ENCODE measurements at regions not wholly inside any gene's neighbourhood (a gene's known extent, or its start where the extent isn't known, plus 50 kb on each side); places are given as distances from the start of the nearest gene placed in this dataset.

- no peak for DNase-seq
Measured at GRCh38 chr1:8202182-8202905, 115.6 kb upstream of the SLC45A1 start.

- no peak for DNase-seq
Measured at GRCh38 chr1:8201331-8201861, 116.5 kb upstream of the SLC45A1 start.

GRCh38 chr1:8200317-8201115, 117.4 kb upstream of the SLC45A1 start:
- no peak for DNase-seq

GRCh38 chr1:8198522-8198921, 119.4 kb upstream of the SLC45A1 start:
- no peak for DNase-seq

DNA sequence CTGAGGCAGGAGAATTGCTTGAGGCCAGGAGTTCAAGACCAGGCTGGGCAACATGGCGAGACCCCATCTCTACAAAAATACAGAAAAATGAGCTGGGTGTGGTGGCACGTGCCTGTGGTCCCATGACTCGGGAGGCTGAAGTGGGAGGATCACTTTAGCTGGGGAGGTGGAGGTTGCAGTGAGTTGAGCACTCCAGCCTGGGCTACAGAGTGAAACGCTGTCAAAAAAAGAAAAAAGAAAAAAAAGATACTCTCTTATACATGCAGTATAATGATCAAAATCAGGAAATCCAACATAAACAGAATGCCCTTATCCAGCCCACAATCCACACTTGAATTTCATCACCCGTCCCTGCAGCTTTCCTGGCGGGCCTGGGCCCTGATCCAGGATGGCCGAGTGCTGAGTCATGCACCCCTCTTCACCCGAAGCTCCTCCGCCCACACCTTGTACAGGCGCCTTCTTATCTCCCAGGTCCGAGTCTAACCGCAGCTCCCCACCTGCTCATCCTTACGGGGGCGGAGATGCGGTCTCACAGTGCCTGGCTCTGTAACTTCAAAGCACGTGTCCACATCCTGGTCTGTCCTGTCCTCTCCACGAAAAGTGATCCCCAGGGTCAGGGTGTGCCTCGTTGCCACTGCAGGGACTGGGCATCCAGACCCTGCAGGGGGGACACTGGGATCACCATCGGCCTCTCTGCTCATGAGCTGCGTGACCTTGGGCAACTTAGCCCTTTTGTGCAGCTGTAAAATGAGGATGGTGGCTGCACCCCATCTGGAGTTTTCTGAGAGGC, 120.2 kb upstream of the SLC45A1 start:
- peak; percentile 30 for DNase-seq

- no peak for DNase-seq
Measured at GRCh38 chr1:8194481-8195227, 123.3 kb upstream of the SLC45A1 start.

DNA sequence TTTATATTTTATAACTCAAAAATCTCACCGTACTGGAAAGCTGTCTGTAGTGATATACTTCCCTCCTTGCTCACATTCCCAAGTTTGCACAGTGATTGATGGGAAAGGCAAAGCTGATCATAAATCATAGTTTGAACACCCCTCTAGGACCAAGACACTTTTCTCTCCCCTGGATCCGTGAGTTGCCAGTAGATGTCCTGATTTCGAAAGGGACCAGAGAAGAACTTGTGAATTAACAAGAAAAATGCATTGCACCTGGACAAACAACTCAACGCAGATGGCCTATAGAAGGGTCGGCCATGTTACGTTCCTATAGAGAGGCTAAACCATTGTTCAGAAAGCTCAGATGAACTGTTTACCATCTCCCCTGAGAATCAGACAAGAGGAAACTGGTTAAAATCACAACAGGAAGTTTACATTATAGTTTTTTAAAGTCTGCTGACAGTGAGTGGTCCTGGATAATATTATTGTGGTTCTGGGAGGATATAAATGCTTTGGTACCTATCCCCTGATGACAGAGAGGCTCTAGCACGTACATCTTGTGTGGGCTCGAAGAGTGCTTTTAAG, 124.0 kb upstream of the SLC45A1 start:
- DNase-seq, result no peak

- DNase-seq, result no peak
Measured at GRCh38 chr1:8191474-8191873, 126.4 kb upstream of the SLC45A1 start.

- no peak for DNase-seq
Measured at GRCh38 chr1:8189931-8190483, 127.9 kb upstream of the SLC45A1 start.

- no peak for DNase-seq
Measured at GRCh38 chr1:8185400-8185799, 132.5 kb upstream of the SLC45A1 start.

GRCh38 chr1:8184301-8184700, 133.6 kb upstream of the SLC45A1 start:
- no peak for DNase-seq

DNA sequence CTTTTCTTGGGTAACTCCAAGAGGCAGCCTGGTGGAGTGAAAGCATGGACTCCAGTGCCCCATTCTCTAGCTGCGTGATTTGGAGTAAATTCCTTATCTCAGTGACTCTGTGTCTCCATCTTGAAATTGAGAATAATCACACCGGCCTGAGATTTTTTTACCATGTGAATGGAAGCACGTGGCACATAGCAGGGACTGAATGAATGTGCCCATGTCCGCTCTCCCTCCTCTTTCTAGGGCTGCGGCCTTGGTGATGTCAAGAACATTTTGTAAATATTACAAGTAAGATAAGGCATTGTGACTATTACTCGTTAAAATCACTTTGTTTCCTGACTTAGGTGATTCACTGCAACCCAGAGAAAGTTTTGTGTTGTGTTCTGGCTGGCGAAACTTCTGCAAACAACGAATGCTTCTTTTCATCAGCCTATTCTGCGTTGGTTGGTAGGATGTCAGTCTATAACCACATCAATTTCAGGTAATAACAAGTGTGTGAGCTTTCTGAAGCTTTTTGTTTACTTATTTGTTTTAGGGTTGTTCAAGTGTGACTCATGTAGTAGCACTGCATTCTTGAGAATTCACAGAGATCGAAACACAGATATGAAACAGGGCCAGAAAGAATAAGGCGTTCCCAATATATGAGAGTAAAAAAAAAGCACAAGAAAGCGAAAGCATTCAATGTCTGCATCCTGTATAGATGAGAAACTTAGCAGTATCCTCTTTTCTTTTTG, 135.7 kb upstream of the SLC45A1 start:
- no peak for DNase-seq

DNA sequence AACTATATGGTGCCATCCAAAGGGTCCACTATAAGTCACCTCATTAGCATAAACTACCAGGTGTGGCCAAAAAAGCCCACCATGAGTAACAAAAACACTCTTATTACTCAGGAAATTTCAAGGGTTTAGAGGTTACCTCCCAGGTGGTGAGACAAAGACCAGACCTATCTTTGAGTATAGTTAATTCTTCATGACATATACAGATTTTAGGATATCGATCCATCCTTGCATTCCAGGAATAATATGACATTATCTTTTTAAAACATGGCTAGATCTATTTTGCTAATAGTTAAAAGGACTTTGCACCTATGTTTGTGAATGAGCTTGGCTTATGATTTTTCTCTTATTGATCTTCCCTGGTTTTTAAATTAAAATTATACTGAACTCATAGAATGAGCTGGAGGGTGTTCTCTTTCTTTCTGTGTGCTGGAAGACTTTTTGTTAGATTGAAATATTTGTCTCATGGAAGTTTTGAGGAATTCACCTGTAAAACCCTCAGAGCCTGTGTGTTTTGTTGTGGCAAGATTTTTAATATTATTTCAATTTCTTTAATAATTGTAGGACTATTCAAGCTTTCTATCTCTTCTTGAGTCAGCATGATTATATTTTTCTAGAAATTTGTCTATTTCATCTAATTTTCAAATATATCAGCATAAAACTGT, 138.7 kb upstream of the SLC45A1 start:
- DNase-seq, result no peak

- no peak for DNase-seq
Measured at GRCh38 chr1:8176279-8176678, 141.6 kb upstream of the SLC45A1 start.

GRCh38 chr1:8174807-8175206, 143.1 kb upstream of the SLC45A1 start:
- no peak for DNase-seq

GRCh38 chr1:8171751-8172464, 145.8 kb upstream of the ERRFI1 start:
- no peak for DNase-seq

GRCh38 chr1:8170059-8170835, 144.1 kb upstream of the ERRFI1 start:
- no peak for DNase-seq

DNA sequence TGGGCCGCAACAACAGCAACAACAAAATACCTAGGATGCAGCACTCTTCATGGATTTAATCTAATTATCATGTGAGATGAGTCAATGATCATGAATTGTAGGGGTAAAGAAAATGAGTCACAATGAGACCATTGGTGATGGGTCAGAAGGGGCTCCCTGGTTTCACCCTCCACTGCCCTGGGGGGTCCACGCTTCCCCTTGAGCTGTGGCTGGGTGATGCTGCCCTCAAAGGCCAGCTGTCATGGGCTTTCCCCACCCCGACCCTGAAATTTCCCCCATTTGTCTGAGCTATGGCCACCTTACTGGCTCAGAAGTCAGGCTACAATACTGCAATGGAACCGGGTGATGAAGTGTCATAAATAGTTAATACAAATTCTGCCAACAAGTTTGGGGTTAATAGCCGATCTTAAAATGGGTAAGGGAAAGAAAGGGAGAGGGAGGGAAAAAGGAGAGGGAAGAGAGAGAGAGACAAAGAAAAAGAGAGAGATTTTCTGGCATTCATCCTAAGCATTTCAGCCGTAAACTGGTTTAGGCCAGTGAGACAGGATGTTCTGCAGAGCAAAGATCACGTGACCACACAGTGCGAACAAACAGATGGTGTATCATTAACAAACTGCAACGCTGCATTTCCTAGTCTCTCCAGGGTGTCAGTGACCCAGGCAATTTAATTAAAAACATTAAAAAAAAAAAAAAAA, 143.4 kb upstream of the ERRFI1 start:
- peak; percentile 38 for DNase-seq
